Endodermal cell (in vitro differentiated cells): ENCODE measurements at regions not wholly inside any gene's neighbourhood (a gene's known extent, or its start where the extent isn't known, plus 50 kb on each side); places are given as distances from the start of the nearest gene placed in this dataset.

Experiments
- DNase-seq: peaks from one replicate; pipeline ENCODE4 v3.0.0-alpha.2; 2017
- H3K27ac ChIP-seq: 2 replicates; pipeline ENCODE4 v1.5.1; 2013; ENCODE audit warnings: mild to moderate bottlenecking, low read depth, low read length, moderate library complexity
- H3K27me3 ChIP-seq: 2 replicates; pipeline ENCODE4 v1.6.1; 2013; ENCODE audit warnings: mild to moderate bottlenecking, low read length, moderate library complexity; ENCODE audit not compliant: insufficient read depth, control insufficient read depth, poor library complexity, severe bottlenecking
- H3K36me3 ChIP-seq: 2 replicates; pipeline ENCODE4 v1.7.0; 2013; ENCODE audit warnings: mild to moderate bottlenecking, low read length, moderate library complexity; ENCODE audit not compliant: control insufficient read depth, insufficient read depth
- H3K4me1 ChIP-seq: one replicate; pipeline ENCODE4 v1.7.0; 2013; ENCODE audit warnings: low read length; ENCODE audit not compliant: control insufficient read depth, insufficient read depth
- H3K4me3 ChIP-seq: 2 replicates; pipeline ENCODE4 v1.5.1; 2013; ENCODE audit warnings: mild to moderate bottlenecking, low read length, moderate library complexity
- H3K9ac ChIP-seq: 2 replicates; pipeline ENCODE4 v1.6.1; 2013; ENCODE audit warnings: mild to moderate bottlenecking, low read length, moderate library complexity; ENCODE audit not compliant: poor library complexity, severe bottlenecking; ENCODE audit errors: extremely low read depth
- H3K9me3 ChIP-seq: 2 replicates; pipeline ENCODE4 v1.6.1; 2013; ENCODE audit warnings: mild to moderate bottlenecking, low read length, moderate library complexity; ENCODE audit not compliant: control insufficient read depth
- H3K27ac Mint-ChIP-seq: 2 replicates; pipeline ENCODE4 v1.8.0; 2020; ENCODE audit warnings: mixed read lengths
- H3K27me3 Mint-ChIP-seq: 2 replicates; pipeline ENCODE4 v1.8.0; 2021; ENCODE audit warnings: mild to moderate bottlenecking, mixed read lengths; ENCODE audit not compliant: insufficient read depth
- H3K36me3 Mint-ChIP-seq: 2 replicates; pipeline ENCODE4 v1.8.0; 2020; ENCODE audit warnings: low read depth, mixed read lengths
- H3K4me1 Mint-ChIP-seq: 2 replicates; pipeline ENCODE4 v1.8.0; 2020; ENCODE audit warnings: mixed read lengths
- H3K4me3 Mint-ChIP-seq: 2 replicates; pipeline ENCODE4 v1.8.0; 2020; ENCODE audit warnings: mild to moderate bottlenecking, moderate library complexity, mixed read lengths
- H3K9me3 Mint-ChIP-seq: 2 replicates; pipeline ENCODE4 v1.8.0; 2020; ENCODE audit warnings: mild to moderate bottlenecking, mixed read lengths
- CTCF ChIP-seq: fragments of 200-600 bp; sonication (generic); conservative IDR thresholded peaks from 2 replicates; pipeline ENCODE4 v1.5.0; 2021; ENCODE audit warnings: antibody characterized with exemption, mild to moderate bottlenecking
- WGBS, 2 experiments: methylation state at CpG; one replicate each; pipeline versions ENCODE4 v1.1.5 to v1.1.7; 2013; ENCODE audit warnings: missing lambda C conversion rate in 2 of 2, mixed read lengths in 1 of 2; ENCODE audit not compliant: insufficient coverage in 1 of 2, insufficient read length in 1 of 2; 5-methylcytosine and 5-hydroxymethylcytosine counted together

DNA sequence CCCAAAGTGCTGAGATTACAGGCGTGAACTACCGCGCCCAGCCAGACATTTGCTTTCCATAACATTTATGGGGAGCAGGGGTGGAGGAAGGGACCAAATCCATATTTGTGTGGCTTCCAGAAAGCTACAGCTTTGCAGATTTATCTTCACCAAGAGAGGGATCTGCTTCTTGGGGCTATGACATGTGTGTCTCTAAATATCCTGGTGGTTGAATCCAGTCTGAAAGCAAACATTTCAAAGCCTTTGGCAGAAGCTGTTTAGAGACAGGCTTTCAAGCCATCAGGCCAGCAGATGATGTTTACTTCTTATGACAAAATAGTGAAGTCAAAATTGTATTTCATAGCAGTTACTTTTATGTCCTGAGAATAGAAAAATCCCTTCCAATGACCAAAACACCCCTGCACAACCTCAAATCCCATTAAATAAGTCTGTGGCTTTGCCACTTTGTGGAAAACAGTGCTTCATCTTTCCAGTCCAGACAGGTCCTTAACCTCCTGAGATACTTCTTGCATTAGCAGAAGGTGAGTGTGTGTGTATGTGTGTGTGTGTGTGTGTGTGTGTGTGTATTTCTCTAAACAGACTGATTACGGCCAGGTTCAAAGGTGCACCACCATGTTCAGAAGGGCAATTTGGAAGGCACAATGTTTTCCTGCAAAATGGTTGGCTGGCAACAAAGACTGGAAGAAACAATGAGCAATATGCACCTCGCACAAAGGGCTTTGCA lies 191.4 kb upstream of the LRIG1 start:
- H3K4me3 Mint-ChIP-seq, result no peak overlapping the region

DNA sequence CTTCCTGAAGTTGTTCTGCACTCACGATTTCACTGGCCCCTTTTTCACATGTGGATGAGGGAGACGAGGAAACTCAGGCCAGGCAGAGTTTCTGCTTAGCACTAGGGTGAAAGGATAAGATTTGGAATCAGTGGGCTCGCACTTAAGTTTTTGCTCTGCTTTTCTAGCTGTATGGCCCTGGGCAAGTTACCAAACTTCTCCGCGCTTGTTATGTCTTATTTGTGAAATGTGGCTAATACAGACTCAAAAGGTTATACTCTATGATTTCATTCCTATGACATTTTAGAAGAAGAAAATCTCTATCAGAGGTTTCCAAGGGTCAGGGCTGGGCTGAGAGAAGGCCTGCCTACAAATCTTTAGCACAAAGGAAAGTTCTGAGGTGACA lies 191.9 kb upstream of the LRIG1 start:
- Histone ChIP-seq H3K9me3 (no peaks in the 10 kb centered on the region), H3K4me3 (no peak overlapping the region), H3K4me1 (no peaks in the 10 kb centered on the region), H3K36me3 (no peaks in the 10 kb centered on the region), H3K27me3 (no peaks in the 10 kb centered on the region), H3K27ac (peak overlapping the region; percentile 47), H3K9ac (no peak overlapping the region)
- Mint-ChIP-seq H3K27ac (no peak overlapping the region), H3K4me1 (no peaks in the 10 kb centered on the region), H3K36me3 (no peaks in the 10 kb centered on the region), H3K4me3 (no peak overlapping the region), H3K27me3 (no peaks in the 10 kb centered on the region), H3K9me3 (no peaks in the 10 kb centered on the region)
- no peak for DNase-seq
- 93% methylated on average over 3 to 5 of the region's 5 CpGs for WGBS, 2 experiments
- no peak for TF ChIP-seq CTCF

More for the DNA sequence above, 191.4 kb upstream of the LRIG1 start:
- no peaks in the 10 kb centered on the region for H3K4me1 Mint-ChIP-seq
- no peak overlapping the region for H3K9ac ChIP-seq
- H3K27ac Mint-ChIP-seq, result no peak overlapping the region
- no peaks in the 10 kb centered on the region for H3K36me3 ChIP-seq
- no peak for TF ChIP-seq CTCF
- H3K27me3 Mint-ChIP-seq, result no peaks in the 10 kb centered on the region
- DNase-seq, result no peak
- H3K4me3 ChIP-seq, result no peak overlapping the region
- H3K27me3 ChIP-seq, result no peaks in the 10 kb centered on the region
- H3K4me1 ChIP-seq, result no peaks in the 10 kb centered on the region
- H3K9me3 Mint-ChIP-seq, result no peaks in the 10 kb centered on the region
- WGBS, 2 experiments, result 95 to 96% methylated on average over 5 of the region's 5 CpGs
- no peaks in the 10 kb centered on the region for H3K9me3 ChIP-seq
- H3K36me3 Mint-ChIP-seq, result no peaks in the 10 kb centered on the region
- no peak overlapping the region for H3K27ac ChIP-seq

DNA sequence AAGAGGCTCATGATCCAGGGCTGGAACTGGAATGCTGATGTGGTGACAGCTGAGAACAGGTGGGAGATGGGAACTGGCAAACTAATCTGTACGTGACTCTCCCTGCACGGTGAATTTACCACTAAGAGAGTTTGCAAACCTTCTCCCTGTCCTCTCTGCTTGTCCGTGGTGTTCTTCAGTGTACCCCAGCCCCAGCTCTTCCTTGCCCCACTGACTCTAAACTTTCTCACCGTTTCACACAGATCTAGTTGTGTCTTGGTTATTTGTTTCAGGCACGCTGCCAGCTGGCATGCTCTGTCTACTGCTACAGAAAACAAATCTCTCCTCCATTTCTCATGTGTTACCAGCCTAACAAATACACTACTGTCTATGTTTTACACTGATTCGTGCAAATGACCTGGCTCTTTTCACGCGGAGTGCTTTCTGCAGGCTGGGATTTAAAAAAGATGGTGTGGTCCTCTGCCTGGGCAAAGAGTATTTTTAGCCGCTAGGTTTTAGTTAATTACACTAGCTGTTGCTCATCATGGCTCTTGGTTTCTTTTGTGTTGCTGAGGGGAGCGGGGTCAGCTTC lies 192.7 kb upstream of the LRIG1 start:
- no peaks in the 10 kb centered on the region for H3K9me3 Mint-ChIP-seq

More for the DNA sequence above, 192.7 kb upstream of the LRIG1 start:
- H3K27ac ChIP-seq, result peak overlapping the region; percentile 55
- no peaks in the 10 kb centered on the region for H3K4me1 ChIP-seq
- no peak overlapping the region for H3K4me3 Mint-ChIP-seq
- no peaks in the 10 kb centered on the region for H3K9me3 ChIP-seq
- no peak for TF ChIP-seq CTCF
- WGBS, 2 experiments, result 78 to 83% methylated on average over 8 to 10 of the region's 10 CpGs
- no peaks in the 10 kb centered on the region for H3K27me3 ChIP-seq
- no peaks in the 10 kb centered on the region for H3K4me1 Mint-ChIP-seq
- no peak for DNase-seq
- no peak overlapping the region for H3K9ac ChIP-seq
- no peak overlapping the region for H3K4me3 ChIP-seq
- H3K36me3 ChIP-seq, result no peaks in the 10 kb centered on the region
- H3K36me3 Mint-ChIP-seq, result no peaks in the 10 kb centered on the region
- no peak overlapping the region for H3K27ac Mint-ChIP-seq
- H3K27me3 Mint-ChIP-seq, result no peaks in the 10 kb centered on the region
